ENCODE measurements at regions not wholly inside any gene's neighbourhood (a gene's known extent, or its start where the extent isn't known, plus 50 kb on each side); places are given as distances from the start of the nearest gene placed in this dataset.

- no peak for DNase-seq
Observed at GRCh38 chr21:43364261-43364510, 62.7 kb downstream of the SIK1 start.

DNA sequence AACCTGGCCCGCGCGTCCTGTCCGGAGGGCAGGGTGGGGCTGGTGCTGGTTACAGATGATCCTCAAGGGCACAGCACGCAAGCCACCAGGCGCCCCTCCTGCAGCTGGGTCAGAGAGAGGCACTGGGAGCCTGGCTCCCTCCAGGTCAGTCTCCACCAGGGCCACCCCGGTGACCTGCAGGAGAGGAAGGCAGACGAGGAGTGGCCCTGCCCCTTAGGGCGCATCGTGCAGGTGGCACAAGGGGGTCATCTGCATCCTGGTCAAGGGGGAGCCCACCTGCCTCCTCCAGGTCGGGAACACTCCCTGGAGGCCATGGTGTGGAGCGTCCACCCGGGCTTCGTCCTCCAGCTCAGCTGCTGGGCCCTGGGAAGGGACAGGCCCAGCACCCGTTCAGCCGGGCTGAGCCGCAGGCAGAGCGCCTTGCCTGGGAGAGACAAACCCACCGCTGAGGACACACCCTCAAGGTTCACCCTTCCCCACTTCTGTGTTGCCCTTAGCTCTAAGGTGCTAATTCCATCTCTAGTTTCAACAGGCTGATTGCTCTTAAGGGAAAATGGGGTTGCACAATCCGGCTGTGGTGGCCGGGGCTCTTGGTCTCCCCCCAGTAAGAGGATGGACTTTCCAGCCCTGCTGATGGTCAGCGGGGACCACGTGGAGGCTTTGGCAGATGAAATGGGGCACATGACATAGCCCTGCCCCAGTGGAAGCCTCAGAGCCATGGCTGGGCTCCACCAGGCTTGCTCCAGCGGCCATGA, 63.2 kb downstream of the SIK1 start:
- no peak for DNase-seq

DNA sequence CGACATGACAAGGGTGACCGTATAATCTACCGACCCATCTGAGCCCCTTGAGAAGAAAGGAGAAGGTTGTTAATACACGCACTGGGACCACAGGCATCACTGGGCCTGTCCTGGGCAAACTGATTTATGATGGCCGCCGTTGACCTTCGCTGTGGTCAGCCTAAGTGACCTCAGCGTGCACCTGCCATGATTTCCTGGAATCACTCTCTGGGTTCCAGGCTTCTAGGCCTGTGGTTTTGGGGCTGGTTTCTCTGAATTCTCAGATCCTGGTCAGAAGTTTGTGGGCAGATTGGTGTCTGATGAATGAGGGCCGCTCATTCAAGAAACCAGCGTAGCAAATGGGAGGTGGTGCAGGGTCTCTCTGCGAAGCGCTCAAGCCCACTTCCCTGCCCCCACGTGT, 64.0 kb downstream of the SIK1 start:
- DNase-seq = no peak

GRCh38 chr21:43362321-43362791, 64.6 kb downstream of the SIK1 start:
- peak in 44 of 58 donors; percentile 11 to 75 (median 38) for DNase-seq

- no peak for DNase-seq
Observed at GRCh38 chr21:43361493-43362296, 65.2 kb downstream of the SIK1 start.

GRCh38 chr21:43361127-43361492, 65.8 kb downstream of the SIK1 start:
- DNase-seq = no peak

GRCh38 chr21:43360441-43361126, 66.3 kb downstream of the SIK1 start:
- no peak for DNase-seq

- DNase-seq = no peak
Observed at GRCh38 chr21:43358940-43359822, 67.8 kb downstream of the SIK1 start.

- DNase-seq = no peak
Observed at GRCh38 chr21:43357715-43358430, 69.1 kb downstream of the SIK1 start.

GRCh38 chr21:43355925-43356289, 71.0 kb downstream of the SIK1 start:
- no peak for DNase-seq

DNA sequence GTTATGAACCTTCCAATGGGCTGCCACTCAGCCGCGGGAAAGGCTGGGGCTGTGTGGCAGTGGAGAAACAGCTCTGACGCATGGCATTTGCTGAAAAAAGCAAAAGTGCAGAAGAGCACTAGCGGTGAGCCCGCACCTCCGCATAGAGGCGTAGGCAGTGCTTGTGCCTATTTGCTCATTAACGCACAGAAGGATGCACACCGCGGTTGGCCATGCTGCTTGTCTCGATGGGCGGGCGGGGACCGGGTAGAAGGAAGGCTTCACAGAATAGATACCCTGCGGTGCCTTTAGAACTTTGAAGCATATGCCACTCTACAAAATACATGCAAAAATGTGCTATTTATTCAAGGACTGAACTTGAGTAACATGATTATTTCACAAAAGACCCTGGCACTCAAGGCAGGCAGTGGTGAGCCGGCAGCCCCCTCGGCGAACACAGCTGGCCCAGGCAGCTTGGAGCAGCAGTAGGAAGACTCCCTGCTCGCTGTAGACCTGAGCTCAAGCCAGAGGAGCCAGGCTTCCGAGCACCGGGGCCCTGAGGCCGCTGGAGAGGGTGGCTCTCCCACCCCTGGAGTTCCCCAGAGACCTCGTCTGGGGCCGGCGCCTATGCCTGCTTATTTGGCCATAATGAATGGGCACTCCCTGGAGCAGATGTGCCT, 71.5 kb downstream of the SIK1 start:
- DNase-seq = peak in 1 of 58 donors; percentile 27

GRCh38 chr21:43354666-43355065, 72.3 kb downstream of the SIK1 start:
- no peak for DNase-seq

- DNase-seq = no peak
Observed at GRCh38 chr21:43354026-43354420, 72.9 kb downstream of the SIK1 start.

GRCh38 chr21:43353282-43354025, 73.5 kb downstream of the SIK1 start:
- no peak for DNase-seq

DNA sequence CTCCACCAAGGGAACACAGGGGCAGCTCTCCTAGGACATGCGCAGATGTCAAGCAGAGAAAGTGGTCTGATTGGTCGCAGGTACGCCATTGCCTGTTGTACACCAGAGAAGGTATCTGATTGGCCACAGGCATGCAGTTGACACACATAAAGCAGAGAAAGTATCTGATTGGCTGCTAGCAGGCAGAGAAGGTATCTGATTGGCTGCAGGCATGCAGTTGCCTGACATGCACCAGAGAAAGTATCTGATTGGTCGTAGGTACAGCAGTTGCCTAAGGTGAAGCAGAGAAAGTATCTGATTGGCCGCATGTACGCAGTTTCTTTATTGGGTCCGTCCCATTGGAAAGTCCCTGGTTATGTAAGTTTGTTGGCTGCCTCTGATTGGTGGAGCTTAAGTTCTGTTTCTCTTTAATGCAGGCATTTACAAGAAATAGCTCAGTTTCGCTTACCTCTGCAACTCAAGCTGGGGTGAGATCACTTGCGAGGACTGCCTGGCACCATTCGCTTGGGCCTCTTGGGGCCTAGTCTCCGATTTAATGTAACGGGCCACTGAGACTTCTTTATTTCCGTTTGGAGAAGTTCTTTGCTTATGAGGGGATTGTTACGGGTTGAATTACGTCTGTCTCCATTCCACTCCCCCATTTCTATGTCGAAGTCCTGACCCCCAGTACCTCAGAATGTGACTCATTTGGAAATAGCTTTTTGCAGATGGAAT, 74.2 kb downstream of the SIK1 start:
- DNase-seq = no peak

DNA sequence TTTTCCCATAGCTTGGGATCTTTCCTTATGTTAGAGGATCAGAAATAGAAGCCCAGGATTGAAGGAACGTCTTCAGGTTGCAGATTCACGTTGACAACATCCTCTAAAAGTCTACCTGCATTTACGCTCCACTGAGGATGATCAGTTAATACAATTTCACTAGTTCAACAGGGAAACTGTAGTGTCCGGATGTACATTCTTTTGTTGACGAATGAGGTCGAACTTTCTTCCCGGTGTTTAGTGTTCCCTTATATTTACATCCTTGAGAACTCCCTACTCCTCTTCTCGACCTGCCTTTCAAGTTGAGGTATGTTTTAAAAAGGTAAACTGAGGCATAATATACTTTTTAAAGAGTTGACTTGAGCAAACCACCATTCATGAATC, 74.8 kb downstream of the SIK1 start:
- no peak for DNase-seq

DNA sequence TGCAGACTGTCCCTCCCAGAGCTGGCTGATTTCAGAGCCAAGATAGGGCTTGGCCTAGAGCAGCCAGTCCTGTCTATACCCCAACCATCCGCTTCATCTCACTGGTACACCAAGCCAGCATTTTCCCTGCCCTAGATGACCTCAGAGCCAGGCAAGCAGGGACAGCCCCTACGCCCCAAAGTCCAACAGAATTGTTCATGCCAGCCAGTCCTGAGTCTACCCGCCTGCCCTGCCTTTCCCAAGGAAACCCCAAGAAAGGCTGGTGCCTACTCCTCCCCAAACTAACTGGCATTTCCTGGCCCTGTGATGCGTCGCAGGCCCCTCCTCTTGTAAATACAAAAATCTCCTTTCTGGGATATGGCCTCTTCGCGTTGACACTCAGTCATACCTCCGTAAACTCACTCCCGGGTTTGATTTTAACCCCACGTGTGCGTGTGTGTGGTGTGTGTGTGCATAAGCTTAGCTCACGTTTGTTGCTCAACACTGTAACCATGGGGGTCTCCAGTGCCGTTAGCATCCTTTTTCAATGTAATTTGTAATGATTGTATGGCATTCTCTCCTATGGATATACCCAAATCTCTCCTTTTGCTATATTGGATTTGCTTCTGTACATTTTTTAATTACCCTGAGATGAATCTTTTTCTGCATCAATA, 75.3 kb downstream of the SIK1 start:
- DNase-seq = no peak

DNA sequence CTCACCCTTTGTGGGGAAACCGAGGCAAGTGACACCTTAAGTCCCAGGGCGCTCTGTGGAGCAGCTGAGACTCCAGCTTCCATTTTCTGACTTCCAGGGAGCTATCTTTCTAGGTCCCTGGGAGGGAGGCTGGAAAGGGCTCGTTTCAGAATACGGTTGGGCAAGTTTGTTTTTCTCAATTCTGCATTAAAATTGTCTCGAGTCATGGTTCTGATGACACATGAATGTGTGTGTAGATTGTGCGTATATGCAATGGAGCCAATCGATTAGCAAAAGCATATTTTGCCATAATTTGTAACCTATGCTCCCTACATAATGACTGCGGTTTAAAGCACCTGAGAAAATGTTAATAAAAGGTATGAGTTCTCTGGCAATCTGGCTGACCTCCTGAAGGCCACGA, 77.3 kb downstream of the SIK1 start:
- DNase-seq = no peak

All from anterior cingulate cortex (tissue), 58 donors.